ENCODE measurements at regions not wholly inside any gene's neighbourhood (a gene's known extent, or its start where the extent isn't known, plus 50 kb on each side); places are given as distances from the start of the nearest gene placed in this dataset.

GRCh38 chr15:35725353-35725752 lies 179.4 kb upstream of the DPH6 start:
- Histone ChIP-seq H3K4ac (ENCODE audit: low read depth, low read length) (no peak overlapping the region), H3T11ph (ENCODE audit: low read length) (no peak overlapping the region), H4K20me1 (ENCODE audit: control insufficient read depth, insufficient read depth, insufficient read length) (no peaks in the 10 kb centered on the region), H3K4me1 (ENCODE audit: insufficient read depth, low read length) (no peaks in the 10 kb centered on the region), H4K8ac (replicated peaks; ENCODE audit: insufficient read length, low read depth, low read length) (no peak overlapping the region), H3K9ac (ENCODE audit: extremely low read depth, insufficient read length, low read length) (no peak overlapping the region), H3K4me2 (ENCODE audit: insufficient read depth, insufficient read length, low read length) (no peak overlapping the region), H2AK5ac (ENCODE audit: insufficient read length, low read length) (no peak overlapping the region), H3K14ac (ENCODE audit: insufficient read depth, low read length) (no peak overlapping the region), H3K23me2 (ENCODE audit: insufficient read length, low read depth, low read length, poor library complexity, severe bottlenecking) (no peaks in the 10 kb centered on the region), H3K27ac (ENCODE audit: insufficient read length, low read depth, low read length) (no peak overlapping the region), H3K23ac (ENCODE audit: insufficient read length, low read depth, low read length) (no peak overlapping the region), H3K79me2 (ENCODE audit: insufficient read depth, low read length) (no peaks in the 10 kb centered on the region), H2BK5ac (ENCODE audit: insufficient read length, low read length) (no peak overlapping the region), H2BK12ac (ENCODE audit: insufficient read length, low read depth, low read length) (no peak overlapping the region), H3K27me3 (ENCODE audit: insufficient read depth, low read length) (no peaks in the 10 kb centered on the region), H3K79me1 (ENCODE audit: insufficient read depth, low read depth, low read length, poor library complexity, severe bottlenecking) (no peaks in the 10 kb centered on the region), H4K91ac (ENCODE audit: insufficient read length, low read depth, low read length) (no peak overlapping the region), H2BK20ac (ENCODE audit: low read depth, low read length, poor library complexity, severe bottlenecking) (no peak overlapping the region), H4K5ac (ENCODE audit: insufficient read length, low read depth, low read length) (no peak overlapping the region), H2AFZ (ENCODE audit: low read length) (no peak overlapping the region), H3K18ac (ENCODE audit: insufficient read length, low read depth, low read length) (no peak overlapping the region), H3K56ac (ENCODE audit: insufficient read length, low read depth, low read length) (no peak overlapping the region), H2BK15ac (ENCODE audit: low read depth, low read length) (no peak overlapping the region), H3K9me3 (ENCODE audit: control insufficient read depth, low read depth, low read length) (no peaks in the 10 kb centered on the region), H2BK120ac (ENCODE audit: low read depth, low read length, poor library complexity, severe bottlenecking) (no peak overlapping the region)
- DNase-seq, result no peak
- Mint-ChIP-seq H3K36me3 (ENCODE audit: insufficient read depth in 1 of 3, low read depth in 3 of 3) (no peaks in the 10 kb centered on the region), H3K27ac (no peak overlapping the region), H3K9me3 (no peaks in the 10 kb centered on the region), H3K27me3 (ENCODE audit: low read depth) (no peaks in the 10 kb centered on the region), H3K4me1 (peaks cover 5 to 7% of the 10 kb centered on the region in 2 experiments; a peak in 3 of 4 replicates), H3K4me3 (no peak overlapping the region)
- no peak for TF ChIP-seq CTCF (conservative IDR thresholded peaks at IDR 0.05)
- WGBS (ENCODE audit: extremely low coverage, insufficient read length, low lambda C conversion rate), result no CpG with 5 or more reads among the region's 3 CpGs

Measured in H9 (cell line).